Mesenchymal stem cell (in vitro differentiated cells and primary cell): ENCODE measurements at regions not wholly inside any gene's neighbourhood (a gene's known extent, or its start where the extent isn't known, plus 50 kb on each side); places are given as distances from the start of the nearest gene placed in this dataset.

ENCODE experiments used
- DNase-seq: peaks from one replicate; pipeline ENCODE4 v3.0.0-alpha.2; 2013
- H2AFZ ChIP-seq: one replicate; pipeline ENCODE4 v1.6.1; 2013; ENCODE audit warnings: low read depth, mild to moderate bottlenecking, control low read depth, inconsistent platforms, low read length, moderate library complexity
- H2AK5ac ChIP-seq: 2 replicates; pipeline ENCODE4 v1.6.1; 2013; ENCODE audit warnings: low read length, moderate library complexity, mild to moderate bottlenecking, inconsistent platforms; ENCODE audit not compliant: severe bottlenecking
- H2BK120ac ChIP-seq: one replicate; pipeline ENCODE4 v1.6.1; 2013; ENCODE audit warnings: low read depth, mild to moderate bottlenecking, inconsistent platforms, low read length, moderate library complexity
- H2BK12ac ChIP-seq, 2 experiments: one replicate each; pipeline ENCODE4 v1.6.1; 2013; ENCODE audit warnings: inconsistent platforms in 2 of 2, low read length in 2 of 2, mild to moderate bottlenecking in 2 of 2, moderate library complexity in 2 of 2, control low read depth in 1 of 2
- H2BK15ac ChIP-seq: one replicate; pipeline ENCODE4 v1.6.1; 2013; ENCODE audit warnings: mild to moderate bottlenecking, low read depth, inconsistent platforms; ENCODE audit not compliant: poor library complexity, severe bottlenecking
- H2BK5ac ChIP-seq: 2 replicates; pipeline ENCODE4 v1.6.1; 2013; ENCODE audit warnings: low read depth, mild to moderate bottlenecking, low read length, control low read depth, inconsistent platforms; ENCODE audit not compliant: poor library complexity, severe bottlenecking
- H3K14ac ChIP-seq, 2 experiments: one replicate each; pipeline ENCODE4 v1.6.1; 2013; ENCODE audit warnings: inconsistent platforms in 2 of 2, low read length in 2 of 2, control low read depth in 1 of 2, mild to moderate bottlenecking in 1 of 2, moderate library complexity in 1 of 2
- H3K18ac ChIP-seq, 2 experiments: one replicate each; pipeline ENCODE4 v1.6.1; 2013; ENCODE audit warnings: inconsistent platforms in 2 of 2, low read length in 2 of 2, control low read depth in 1 of 2, low read depth in 1 of 2, mild to moderate bottlenecking in 1 of 2
- H3K23ac ChIP-seq, 2 experiments: one replicate each; pipeline ENCODE4 v1.6.1; 2013; ENCODE audit warnings: inconsistent platforms in 2 of 2, low read length in 2 of 2, mild to moderate bottlenecking in 2 of 2, moderate library complexity in 2 of 2, control low read depth in 1 of 2
- H3K27ac ChIP-seq: 2 replicates; pipeline ENCODE4 v1.5.1; 2013; ENCODE audit warnings: mild to moderate bottlenecking, moderate library complexity, low read length, control low read depth, inconsistent platforms; ENCODE audit not compliant: poor library complexity, severe bottlenecking
- H3K27me3 ChIP-seq, 2 experiments: 2 replicates each; pipeline versions ENCODE4 v1.6.1 to v1.7.0; 2013; ENCODE audit warnings: low read length in 2 of 2, mild to moderate bottlenecking in 2 of 2, moderate library complexity in 2 of 2, control low read depth in 1 of 2, inconsistent platforms in 1 of 2; ENCODE audit not compliant: control insufficient read depth in 1 of 2, insufficient read depth in 1 of 2
- H3K36me3 ChIP-seq, 2 experiments: 2 replicates each; pipeline versions ENCODE4 v1.6.1 to v1.7.0; 2013; ENCODE audit warnings: low read length in 2 of 2, control low read depth in 1 of 2, inconsistent platforms in 1 of 2, low read depth in 1 of 2, mild to moderate bottlenecking in 1 of 2; ENCODE audit not compliant: insufficient read depth in 2 of 2, control insufficient read depth in 1 of 2
- H3K4ac ChIP-seq, 2 experiments: one replicate each; pipeline ENCODE4 v1.6.1; 2013; ENCODE audit warnings: inconsistent platforms in 2 of 2, low read length in 2 of 2, mild to moderate bottlenecking in 2 of 2, moderate library complexity in 2 of 2, control low read depth in 1 of 2, low read depth in 1 of 2
- H3K4me1 ChIP-seq: 2 replicates; pipeline ENCODE4 v1.6.1; 2013; ENCODE audit warnings: low read depth, low read length, control low read depth; ENCODE audit not compliant: control insufficient read depth, insufficient read depth
- H3K4me2 ChIP-seq: 2 replicates; pipeline ENCODE4 v1.6.1; 2013; ENCODE audit warnings: low read length, mild to moderate bottlenecking, inconsistent platforms; ENCODE audit not compliant: poor library complexity, severe bottlenecking
- H3K4me3 ChIP-seq, 2 experiments: 2 replicates each; pipeline versions ENCODE4 v1.5.1 to v1.7.0; 2013; ENCODE audit warnings: low read length in 2 of 2, mild to moderate bottlenecking in 2 of 2, control low read depth in 1 of 2, low read depth in 1 of 2; ENCODE audit not compliant: insufficient read depth in 1 of 2
- H3K79me1 ChIP-seq: replicated peaks from 2 replicates; pipeline ENCODE4 v1.6.1; 2013; ENCODE audit warnings: mild to moderate bottlenecking, control low read depth, low read length, inconsistent platforms; ENCODE audit not compliant: poor library complexity, severe bottlenecking
- H3K9ac ChIP-seq: 2 replicates; pipeline ENCODE4 v1.7.0; 2013; ENCODE audit warnings: mild to moderate bottlenecking, low read length, moderate library complexity
- H3K9me3 ChIP-seq: 2 replicates; pipeline ENCODE4 v1.7.0; 2013; ENCODE audit warnings: mild to moderate bottlenecking, low read length; ENCODE audit not compliant: control insufficient read depth
- H4K8ac ChIP-seq: one replicate; pipeline ENCODE4 v1.6.1; 2013; ENCODE audit warnings: inconsistent platforms, mild to moderate bottlenecking, low read length, moderate library complexity
- H4K91ac ChIP-seq: one replicate; pipeline ENCODE4 v1.6.1; 2013; ENCODE audit warnings: mild to moderate bottlenecking, low read length, inconsistent platforms
- WGBS: methylation state at CpG from one replicate; pipeline ENCODE4 v1.1.7; 2013; ENCODE audit warnings: mixed read lengths; 5-methylcytosine and 5-hydroxymethylcytosine counted together

DNA sequence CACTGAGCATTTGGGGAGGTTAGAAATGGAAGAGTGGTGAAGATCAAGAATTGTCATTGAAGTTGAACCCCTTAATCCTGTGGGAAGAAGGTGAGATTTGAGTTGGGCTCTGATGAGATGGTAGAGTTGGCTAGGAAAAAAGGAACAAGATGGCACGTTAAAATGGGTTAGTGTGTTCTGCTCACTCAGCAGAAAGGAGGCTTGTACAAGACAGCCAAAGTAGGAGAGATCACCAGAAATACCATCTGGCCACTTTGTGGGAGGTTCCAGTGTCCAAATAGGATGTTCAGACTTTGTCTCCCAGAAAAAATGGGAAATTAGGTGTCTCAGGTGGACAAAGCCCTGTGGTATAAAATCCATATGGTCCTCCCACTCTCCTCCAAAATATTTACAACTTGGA, 56.0 kb upstream of the SLC14A2 start:
- H2BK5ac ChIP-seq, result no peak overlapping the region
- peaks cover 0 to 1% of the 10 kb centered on the region in 2 experiments for H3K27me3 ChIP-seq
- no peak overlapping the region for H2BK12ac ChIP-seq
- DNase-seq, result no peak
- no peaks in the 10 kb centered on the region for H3K36me3 ChIP-seq
- no peak overlapping the region for H3K14ac ChIP-seq
- no peaks in the 10 kb centered on the region for H3K79me1 ChIP-seq
- no peak overlapping the region for H4K8ac ChIP-seq
- no peak overlapping the region for H3K4ac ChIP-seq
- 94% methylated on average over 1 of the region's 1 CpG for WGBS
- H2AFZ ChIP-seq, result no peak overlapping the region
- no peak overlapping the region for H3K4me3 ChIP-seq
- no peak overlapping the region for H2BK120ac ChIP-seq
- H3K9ac ChIP-seq, result no peak overlapping the region
- H3K4me1 ChIP-seq, result no peaks in the 10 kb centered on the region
- no peak overlapping the region for H3K27ac ChIP-seq
- H2AK5ac ChIP-seq, result no peak overlapping the region
- H4K91ac ChIP-seq, result no peak overlapping the region
- H2BK15ac ChIP-seq, result no peak overlapping the region
- H3K23ac ChIP-seq, result no peak overlapping the region
- no peak overlapping the region for H3K18ac ChIP-seq
- no peaks in the 10 kb centered on the region for H3K9me3 ChIP-seq
- H3K4me2 ChIP-seq, result no peak overlapping the region

DNA sequence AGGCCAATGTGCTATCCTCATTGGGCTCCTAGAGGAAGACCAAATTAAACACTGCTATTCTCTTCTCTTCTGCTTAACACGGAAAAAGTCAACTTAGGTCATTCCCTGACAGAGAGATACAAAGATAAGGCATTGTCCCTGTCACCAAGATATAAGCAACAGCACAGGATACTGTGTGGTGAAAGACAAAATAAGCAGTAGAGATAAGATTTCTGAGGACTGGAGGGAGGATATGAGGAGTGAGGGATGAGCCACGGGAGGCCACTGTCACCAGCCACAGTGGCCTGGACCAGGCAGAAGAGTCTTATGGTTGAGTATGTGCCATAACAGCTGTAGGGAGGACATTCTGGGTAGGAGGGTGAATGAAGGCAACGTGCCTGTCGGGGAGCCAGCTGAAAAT, 54.4 kb upstream of the SLC14A2 start:
- H2AFZ ChIP-seq, result no peak overlapping the region
- H3K18ac ChIP-seq, result no peak overlapping the region
- no peak overlapping the region for H3K4me2 ChIP-seq
- no peaks in the 10 kb centered on the region for H3K79me1 ChIP-seq
- no peak overlapping the region for H3K23ac ChIP-seq
- no peak overlapping the region for H3K27ac ChIP-seq
- H2BK15ac ChIP-seq, result no peak overlapping the region
- no peaks in the 10 kb centered on the region for H3K9me3 ChIP-seq
- H3K4me3 ChIP-seq, result no peak overlapping the region
- DNase-seq, result no peak
- no peak overlapping the region for H3K9ac ChIP-seq
- no peak overlapping the region for H2BK5ac ChIP-seq
- no peak overlapping the region for H2AK5ac ChIP-seq
- 66% methylated on average over 3 of the region's 4 CpGs for WGBS
- peaks cover 0 to 3% of the 10 kb centered on the region in 2 experiments for H3K27me3 ChIP-seq
- H2BK12ac ChIP-seq, result no peak overlapping the region
- H4K91ac ChIP-seq, result no peak overlapping the region
- H4K8ac ChIP-seq, result no peak overlapping the region
- no peak overlapping the region for H2BK120ac ChIP-seq
- peaks cover 6% of the 10 kb centered on the region for H3K4me1 ChIP-seq
- H3K4ac ChIP-seq, result no peak overlapping the region
- H3K14ac ChIP-seq, result no peak overlapping the region
- H3K36me3 ChIP-seq, result no peaks in the 10 kb centered on the region

DNA sequence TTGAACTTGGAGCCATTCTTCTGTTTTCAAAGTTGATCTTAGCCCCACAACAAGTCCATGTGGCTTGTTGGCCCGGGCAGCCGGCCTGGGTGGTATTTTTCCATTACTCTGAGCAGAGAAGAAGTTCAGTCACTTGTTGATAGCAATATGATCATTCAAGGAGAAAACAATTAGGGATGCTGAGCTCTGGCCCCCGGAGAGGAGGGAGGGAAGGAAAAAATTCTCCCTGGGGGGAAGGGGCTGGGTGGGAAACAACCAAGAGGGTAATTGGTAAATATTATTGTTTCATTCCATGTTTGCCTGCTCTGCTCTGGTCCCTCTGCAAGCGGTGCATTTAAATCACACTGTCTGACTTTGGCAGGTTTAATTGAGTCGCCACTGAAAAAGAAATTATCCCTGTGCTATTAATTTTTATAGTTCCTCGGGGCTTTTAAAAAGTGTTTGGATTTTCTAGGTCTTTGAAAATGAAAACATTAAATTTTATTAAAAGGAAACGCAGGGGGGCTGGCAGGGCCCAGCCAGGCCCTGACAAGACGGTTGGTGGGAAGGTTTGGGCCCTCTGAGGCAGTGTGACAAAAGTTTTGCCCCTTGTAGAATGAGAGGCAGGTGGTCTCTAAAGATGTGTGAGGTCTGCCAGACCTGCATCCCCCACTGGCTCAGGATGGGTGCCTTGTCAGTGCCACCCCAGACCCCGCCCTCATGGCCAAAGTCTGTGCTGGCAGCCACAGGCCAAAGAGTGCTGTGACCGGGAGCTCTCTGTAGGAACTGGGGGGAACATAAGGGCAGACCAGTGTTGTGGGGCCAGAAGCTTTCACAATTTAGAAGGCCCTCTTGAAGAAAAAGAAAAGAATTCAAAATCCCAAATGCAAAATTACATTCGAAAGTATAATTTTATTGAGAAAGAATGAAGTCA, 52.5 kb upstream of the SLC14A2 start:
- Histone ChIP-seq H2BK5ac (no peak overlapping the region), H2BK15ac (no peak overlapping the region), H2BK12ac (no peak overlapping the region), H4K8ac (no peak overlapping the region), H2AFZ (no peak overlapping the region), H2BK120ac (no peak overlapping the region), H2AK5ac (no peak overlapping the region), H3K4ac (no peak overlapping the region), H3K23ac (peak overlapping the region in 1 of 2 experiments; percentile 19), H3K4me3 (no peak overlapping the region), H3K27me3 (peaks cover 0 to 3% of the 10 kb centered on the region in 2 experiments), H3K14ac (no peak overlapping the region), H3K4me1 (peaks cover 15% of the 10 kb centered on the region), H4K91ac (no peak overlapping the region), H3K9ac (no peak overlapping the region), H3K79me1 (no peaks in the 10 kb centered on the region), H3K36me3 (no peaks in the 10 kb centered on the region), H3K4me2 (no peak overlapping the region), H3K27ac (no peak overlapping the region), H3K18ac (no peak overlapping the region), H3K9me3 (no peaks in the 10 kb centered on the region)
- no peak for DNase-seq
- 52% methylated on average over 11 of the region's 11 CpGs for WGBS

DNA sequence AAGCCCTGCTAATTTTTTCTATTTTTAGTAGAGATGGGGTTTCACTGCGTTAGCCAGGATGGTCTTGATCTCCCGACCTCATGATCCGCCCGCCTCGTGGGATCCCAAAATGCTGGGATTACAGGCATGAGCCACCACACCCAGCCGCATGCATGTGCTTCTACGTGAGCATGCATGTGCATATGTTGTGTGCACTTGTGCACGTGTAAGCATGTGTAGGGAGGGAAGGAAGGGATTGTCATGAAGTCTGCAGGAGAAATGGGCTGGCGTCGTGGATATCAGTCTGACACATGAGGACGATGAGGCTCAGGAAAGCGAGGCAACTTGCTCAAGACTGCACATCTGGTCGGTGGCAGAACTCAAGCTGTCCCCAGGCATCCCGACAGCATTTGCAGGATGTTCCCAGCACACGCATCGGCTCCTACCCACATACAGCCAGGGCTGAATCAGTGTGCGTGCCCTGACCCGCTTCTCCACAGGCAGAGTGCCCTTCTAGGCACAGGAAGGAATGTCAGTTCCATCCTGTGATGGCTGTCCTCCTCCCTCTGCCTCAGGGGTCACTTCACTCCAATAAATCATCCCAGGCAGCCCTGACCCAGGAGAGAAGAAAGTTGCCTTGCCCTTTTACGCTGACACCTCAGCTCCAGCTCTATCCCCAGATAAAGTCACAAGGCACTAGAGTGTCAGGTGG, 49.9 kb upstream of the SLC14A2 start:
- peaks cover 18% of the 10 kb centered on the region for H3K4me1 ChIP-seq
- H2AK5ac ChIP-seq, result no peak overlapping the region
- no peaks in the 10 kb centered on the region for H3K36me3 ChIP-seq
- H3K14ac ChIP-seq, result peak overlapping the region in 1 of 2 experiments; percentile 30
- H3K4ac ChIP-seq, result no peak overlapping the region
- 71% methylated on average over 18 of the region's 19 CpGs for WGBS
- DNase-seq, result peak; percentile 13
- H4K8ac ChIP-seq, result no peak overlapping the region
- H3K4me2 ChIP-seq, result no peak overlapping the region
- no peak overlapping the region for H2AFZ ChIP-seq
- H3K27ac ChIP-seq, result no peak overlapping the region
- H3K9ac ChIP-seq, result peak overlapping the region; percentile 52
- H2BK12ac ChIP-seq, result no peak overlapping the region
- no peak overlapping the region for H2BK120ac ChIP-seq
- peak overlapping the region in 1 of 2 experiments; percentile 19 for H3K18ac ChIP-seq
- peaks cover 0 to 3% of the 10 kb centered on the region in 2 experiments for H3K27me3 ChIP-seq
- H3K9me3 ChIP-seq, result no peaks in the 10 kb centered on the region
- H2BK15ac ChIP-seq, result no peak overlapping the region
- no peak overlapping the region for H4K91ac ChIP-seq
- H3K23ac ChIP-seq, result no peak overlapping the region
- H3K79me1 ChIP-seq, result no peaks in the 10 kb centered on the region
- H2BK5ac ChIP-seq, result no peak overlapping the region
- H3K4me3 ChIP-seq, result no peak overlapping the region
